Brain microvascular endothelial cell (primary cell): ENCODE measurements at regions not wholly inside any gene's neighbourhood (a gene's known extent, or its start where the extent isn't known, plus 50 kb on each side); places are given as distances from the start of the nearest gene placed in this dataset.

Source experiments
- DNase-seq: peaks from one replicate; pipeline ENCODE4 v3.0.0-alpha.2; 2020
- H3K27ac ChIP-seq: fragments of 250-450 bp; sonication (Bioruptor Pico); 2 replicates; pipeline ENCODE4 v1.5.1; 2020; ENCODE audit warnings: mild to moderate bottlenecking, moderate library complexity
- H3K27me3 ChIP-seq: fragments of 250-450 bp; sonication (Bioruptor Pico); replicated peaks from 2 replicates; pipeline ENCODE4 v1.5.1; 2020; ENCODE audit warnings: mild to moderate bottlenecking
- H3K36me3 ChIP-seq: fragments of 250-450 bp; sonication (Bioruptor Pico); replicated peaks from 2 replicates; pipeline ENCODE4 v1.5.1; 2020; ENCODE audit warnings: mild to moderate bottlenecking
- H3K4me3 ChIP-seq: 2 replicates; pipeline ENCODE4 v1.5.1; 2011; ENCODE audit warnings: low read depth, mild to moderate bottlenecking, control low read depth, low read length, moderate library complexity
- CTCF ChIP-seq: IDR thresholded peaks from 2 replicates; pipeline ENCODE4 v1.5.1; 2011; ENCODE audit warnings: low read depth, mild to moderate bottlenecking, moderate library complexity, low read length, control low read depth, inconsistent platforms; ENCODE audit errors: missing control alignments
- in situ Hi-C: cut with HindIII; loops from 2 replicates; pipeline ENCODE4 v1.10.0; 2017; ENCODE audit warnings: low sequenced_read_pairs, low pct_ligation_motif_present

GRCh38 chr20:6646021-6646636 lies 121.4 kb upstream of the BMP2 start:
- H3K27me3 ChIP-seq: no peaks in the 10 kb centered on the region
- DNase-seq: no peak
- no peak overlapping the region for H3K27ac ChIP-seq
- in situ Hi-C loops: no loop called here
- no peak for TF ChIP-seq CTCF
- H3K36me3 ChIP-seq: no peaks in the 10 kb centered on the region
- H3K4me3 ChIP-seq: no peak overlapping the region

GRCh38 chr20:6644813-6645628 lies 122.5 kb upstream of the BMP2 start:
- Histone ChIP-seq H3K4me3 (no peak overlapping the region), H3K36me3 (no peaks in the 10 kb centered on the region), H3K27ac (no peak overlapping the region), H3K27me3 (no peaks in the 10 kb centered on the region)
- in situ Hi-C loops: no loop called here
- DNase-seq: no peak
- TF ChIP-seq CTCF: no peak

- DNase-seq: no peak
- Histone ChIP-seq H3K4me3 (no peak overlapping the region), H3K27me3 (no peaks in the 10 kb centered on the region), H3K36me3 (no peaks in the 10 kb centered on the region), H3K27ac (no peak overlapping the region)
- TF ChIP-seq CTCF: no peak
- in situ Hi-C loops: no loop called here
These were observed 126.5 kb upstream of the BMP2 start for GRCh38 chr20:6641012-6641411.

GRCh38 chr20:6637160-6637579 lies 130.3 kb upstream of the BMP2 start:
- no peak for DNase-seq
- no peaks in the 10 kb centered on the region for H3K27me3 ChIP-seq
- no peaks in the 10 kb centered on the region for H3K36me3 ChIP-seq
- in situ Hi-C loops: no loop called here
- TF ChIP-seq CTCF: no peak
- no peak overlapping the region for H3K27ac ChIP-seq
- no peak overlapping the region for H3K4me3 ChIP-seq

- in situ Hi-C loops: no loop called here
These were observed 131.0 kb upstream of the BMP2 start for GRCh38 chr20:6636209-6637159.

More at GRCh38 chr20:6636209-6637159, 131.0 kb upstream of the BMP2 start:
- TF ChIP-seq CTCF: peak; percentile 78
- H3K27ac ChIP-seq: no peak overlapping the region
- DNase-seq: peak; percentile 69
- H3K36me3 ChIP-seq: no peaks in the 10 kb centered on the region
- H3K27me3 ChIP-seq: no peaks in the 10 kb centered on the region
- H3K4me3 ChIP-seq: no peak overlapping the region
